Kidney tubule cell (primary cell): ENCODE measurements at regions not wholly inside any gene's neighbourhood (a gene's known extent, or its start where the extent isn't known, plus 50 kb on each side); places are given as distances from the start of the nearest gene placed in this dataset.
"Not testable (repeated sequence)": the region's sequence is repeated elsewhere in the genome, so short reads cannot be mapped to it uniquely, and the experiment has no call there.

ENCODE experiments used
- DNase-seq: peaks from one replicate; pipeline ENCODE4 v3.0.0-alpha.2; 2018; ENCODE audit warnings: low spot score

- no peak for DNase-seq
Measured at GRCh38 chr3:30299674-30300385, 306.6 kb upstream of the TGFBR2 start.

GRCh38 chr3:30300809-30301208, 305.6 kb upstream of the TGFBR2 start:
- no peak for DNase-seq

DNA sequence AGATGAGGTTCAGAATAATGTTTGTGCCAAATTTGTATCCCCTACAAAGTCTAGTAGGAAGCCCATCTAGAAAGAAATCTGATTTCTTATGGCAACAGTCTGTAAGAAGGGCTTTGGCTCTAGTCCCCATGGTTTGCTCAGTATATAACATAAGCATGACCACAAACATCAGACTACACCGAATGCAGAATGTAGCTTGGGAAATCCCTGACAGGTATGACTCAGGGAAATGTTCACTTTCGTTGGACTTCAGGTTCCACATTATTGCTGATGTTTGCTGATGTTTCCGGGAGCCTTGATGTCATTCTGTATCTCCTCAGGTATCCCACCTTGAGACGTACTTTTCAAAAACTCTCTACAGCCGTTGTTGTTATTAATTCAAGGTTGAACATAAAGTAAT, 304.4 kb upstream of the TGFBR2 start:
- DNase-seq = peak; percentile 21

- DNase-seq = no peak
Measured at GRCh38 chr3:30303770-30304169, 302.6 kb upstream of the TGFBR2 start.

DNA sequence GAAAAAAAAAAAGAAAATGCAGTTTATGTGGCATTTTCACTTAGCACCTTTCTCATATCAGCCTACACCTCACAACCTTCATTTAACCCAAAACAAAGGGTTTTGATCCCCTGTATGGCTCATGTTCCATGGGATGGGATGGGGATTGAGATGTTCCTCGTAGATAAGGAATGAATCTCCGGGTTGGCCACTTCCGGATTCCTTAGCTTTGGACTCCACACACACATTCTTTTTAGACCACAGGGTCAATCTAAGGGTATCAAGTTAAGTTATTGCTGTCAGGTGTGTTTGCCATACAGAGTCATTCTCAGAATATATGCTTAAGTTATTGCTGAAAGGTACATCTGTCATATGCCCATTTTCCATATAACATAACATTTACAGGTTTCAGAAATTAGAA, 301.4 kb upstream of the TGFBR2 start:
- DNase-seq = peak; percentile 10

GRCh38 chr3:30306896-30307295, 299.5 kb upstream of the TGFBR2 start:
- no peak for DNase-seq

- DNase-seq = no peak
Measured at GRCh38 chr3:30307372-30307950, 298.9 kb upstream of the TGFBR2 start.

- DNase-seq = no peak
Measured at GRCh38 chr3:30308131-30308530, 298.3 kb upstream of the TGFBR2 start.

GRCh38 chr3:30309961-30310954, 296.1 kb upstream of the TGFBR2 start:
- no peak for DNase-seq

DNA sequence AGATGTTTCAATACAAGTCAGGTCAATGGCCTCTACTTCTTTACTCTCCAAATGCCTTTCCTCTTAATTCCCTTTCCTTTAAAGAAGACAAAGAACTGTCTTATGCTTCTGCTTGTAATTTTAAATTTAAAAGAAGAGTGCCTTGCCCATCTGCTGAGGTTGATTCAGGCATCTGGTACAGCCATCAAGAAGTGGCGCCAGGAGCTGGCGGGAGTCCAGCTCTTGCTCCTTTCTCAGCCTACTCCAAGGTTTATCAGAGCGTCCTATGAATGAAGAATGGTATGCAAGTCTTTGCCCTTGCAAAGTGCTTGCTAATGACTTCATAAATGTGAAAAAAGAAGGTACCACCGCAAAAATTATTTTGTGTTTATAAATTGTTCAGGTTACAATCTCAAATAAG, 294.6 kb upstream of the TGFBR2 start:
- no peak for DNase-seq

- DNase-seq = no peak
Measured at GRCh38 chr3:30313840-30314239, 292.6 kb upstream of the TGFBR2 start.

DNA sequence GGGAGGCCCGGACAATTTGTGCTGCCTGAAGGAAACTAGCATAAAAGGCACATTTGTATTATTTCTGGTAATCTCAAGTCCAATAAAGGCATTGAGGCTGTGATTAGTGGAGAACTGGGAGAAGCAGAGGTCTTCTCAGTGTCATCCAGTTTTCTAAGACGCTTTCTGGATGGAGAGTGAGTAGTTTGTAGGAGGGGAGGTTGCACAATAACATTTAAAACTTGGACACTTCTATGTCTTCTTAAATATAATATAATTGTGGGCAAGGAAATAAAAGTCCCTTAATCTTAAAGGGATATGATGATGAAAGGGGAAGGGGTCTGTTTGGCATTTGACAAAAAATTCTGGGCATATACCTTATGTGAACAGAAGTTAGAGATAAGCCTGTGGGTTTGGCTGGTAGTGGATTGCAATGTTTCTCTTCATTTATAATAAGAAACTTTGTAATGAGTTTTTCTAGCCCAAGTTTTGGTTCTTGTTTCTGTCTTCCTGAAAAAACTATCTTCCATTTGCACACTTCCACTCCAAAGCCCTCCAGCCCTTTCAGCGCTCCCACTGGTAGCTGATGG, 291.6 kb upstream of the TGFBR2 start:
- no peak for DNase-seq

GRCh38 chr3:30315447-30315846, 291.0 kb upstream of the TGFBR2 start:
- no peak for DNase-seq

DNA sequence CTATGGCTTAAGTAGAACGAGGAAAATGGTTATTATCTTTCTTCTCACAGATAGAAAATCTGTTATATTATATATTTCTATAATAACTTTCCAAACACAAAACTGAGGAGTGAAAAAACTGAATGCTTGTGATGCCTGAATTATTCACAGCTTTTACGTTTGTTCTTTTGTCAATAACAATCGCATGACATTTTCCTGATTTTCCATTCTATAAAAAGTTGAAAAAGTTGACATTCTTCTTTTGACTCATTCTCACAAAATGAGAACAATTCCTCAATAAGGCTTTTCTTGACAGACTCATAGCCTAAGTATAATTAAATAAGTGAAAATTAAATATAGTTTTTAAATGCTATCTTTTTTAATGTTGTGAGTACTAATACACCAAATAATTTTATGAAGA, 288.8 kb upstream of the TGFBR2 start:
- DNase-seq = no peak

DNA sequence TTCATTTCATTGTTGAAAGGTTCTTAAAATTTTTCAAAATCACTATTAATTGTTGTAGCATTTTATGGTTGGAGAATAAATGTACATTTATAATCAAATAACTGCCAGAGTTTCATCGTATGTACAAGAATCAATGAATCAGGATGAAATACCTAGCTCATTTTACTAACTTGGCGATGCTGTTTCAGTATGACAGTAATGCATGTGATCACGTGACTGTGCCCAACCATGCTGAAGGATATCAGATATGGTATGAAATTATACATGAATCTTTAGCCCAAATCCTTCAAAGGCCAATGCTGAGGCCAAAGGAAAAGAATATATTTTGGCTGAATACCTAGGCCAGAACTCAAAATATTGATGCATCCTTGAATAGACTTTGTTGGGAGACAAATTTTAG, 288.3 kb upstream of the TGFBR2 start:
- no peak for DNase-seq

DNA sequence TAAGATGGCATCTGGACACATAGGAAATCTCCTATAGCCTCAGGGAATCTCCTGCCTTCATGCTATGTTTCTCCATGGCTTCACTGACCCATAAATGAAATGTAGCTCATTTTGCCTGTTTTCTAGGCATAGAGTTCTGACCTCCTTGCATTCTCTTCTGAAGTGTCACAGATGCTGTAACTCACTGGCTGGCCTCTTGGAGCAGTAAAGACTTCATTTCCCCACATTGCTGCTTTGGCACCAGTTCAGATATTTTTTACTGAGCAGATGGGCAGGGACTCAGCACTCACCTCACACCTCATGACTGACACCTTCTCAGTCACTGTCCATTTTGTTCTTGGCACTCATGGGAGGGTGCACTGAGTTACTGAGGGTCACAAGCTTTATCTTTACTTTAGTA, 286.7 kb upstream of the TGFBR2 start:
- DNase-seq = peak; percentile 79

- no peak for DNase-seq
Measured at GRCh38 chr3:30320392-30320791, 286.0 kb upstream of the TGFBR2 start.

GRCh38 chr3:30321065-30321464, 285.3 kb upstream of the TGFBR2 start:
- DNase-seq = no peak

GRCh38 chr3:30323649-30324048, 282.8 kb upstream of the TGFBR2 start:
- DNase-seq = not testable (repeated sequence)

GRCh38 chr3:30324587-30324986, 281.8 kb upstream of the TGFBR2 start:
- DNase-seq = peak; percentile 84

GRCh38 chr3:30327976-30328375, 278.4 kb upstream of the TGFBR2 start:
- DNase-seq = not testable (repeated sequence)

DNA sequence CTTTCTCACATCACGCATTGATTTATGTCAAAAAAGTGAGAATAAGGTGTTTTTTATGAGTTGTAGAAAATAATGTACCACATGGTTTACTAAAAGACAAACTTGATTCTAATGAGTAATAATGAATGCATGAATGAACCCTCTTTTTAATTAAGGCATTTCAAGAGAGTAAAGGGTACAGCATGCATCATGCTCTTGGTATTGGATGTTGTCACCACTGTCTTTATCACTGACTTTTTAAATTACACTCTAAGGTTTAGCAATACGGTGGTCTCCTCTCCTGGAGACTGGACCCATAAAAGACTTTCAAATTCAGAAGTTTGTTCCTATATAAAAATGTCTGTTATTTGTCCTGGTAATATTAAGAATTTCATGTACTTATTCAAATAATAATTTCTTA, 277.5 kb upstream of the TGFBR2 start:
- DNase-seq = not testable (repeated sequence)
